ENCODE measurements at regions not wholly inside any gene's neighbourhood (a gene's known extent, or its start where the extent isn't known, plus 50 kb on each side); places are given as distances from the start of the nearest gene placed in this dataset.

DNA sequence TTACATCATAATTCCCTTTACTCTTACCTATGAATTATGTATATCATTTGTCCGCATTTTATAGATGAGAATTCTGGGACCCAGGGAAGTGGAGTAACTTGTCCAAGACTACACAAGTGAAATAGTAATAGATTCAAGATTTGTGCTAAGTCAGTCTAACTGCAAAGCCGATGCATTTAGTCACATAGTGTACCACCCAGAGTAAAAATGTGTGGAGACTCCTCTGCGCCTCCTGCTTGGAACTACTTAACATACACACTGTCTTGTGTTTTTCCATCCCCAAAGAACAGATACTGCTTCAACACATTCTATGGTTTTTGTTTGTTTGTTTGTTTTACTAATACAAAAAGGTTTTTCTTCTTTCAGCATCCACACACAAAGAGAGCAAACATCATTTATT is 729.8 kb downstream of the PRELID2 start:
- TF ChIP-seq, protein P1, sequence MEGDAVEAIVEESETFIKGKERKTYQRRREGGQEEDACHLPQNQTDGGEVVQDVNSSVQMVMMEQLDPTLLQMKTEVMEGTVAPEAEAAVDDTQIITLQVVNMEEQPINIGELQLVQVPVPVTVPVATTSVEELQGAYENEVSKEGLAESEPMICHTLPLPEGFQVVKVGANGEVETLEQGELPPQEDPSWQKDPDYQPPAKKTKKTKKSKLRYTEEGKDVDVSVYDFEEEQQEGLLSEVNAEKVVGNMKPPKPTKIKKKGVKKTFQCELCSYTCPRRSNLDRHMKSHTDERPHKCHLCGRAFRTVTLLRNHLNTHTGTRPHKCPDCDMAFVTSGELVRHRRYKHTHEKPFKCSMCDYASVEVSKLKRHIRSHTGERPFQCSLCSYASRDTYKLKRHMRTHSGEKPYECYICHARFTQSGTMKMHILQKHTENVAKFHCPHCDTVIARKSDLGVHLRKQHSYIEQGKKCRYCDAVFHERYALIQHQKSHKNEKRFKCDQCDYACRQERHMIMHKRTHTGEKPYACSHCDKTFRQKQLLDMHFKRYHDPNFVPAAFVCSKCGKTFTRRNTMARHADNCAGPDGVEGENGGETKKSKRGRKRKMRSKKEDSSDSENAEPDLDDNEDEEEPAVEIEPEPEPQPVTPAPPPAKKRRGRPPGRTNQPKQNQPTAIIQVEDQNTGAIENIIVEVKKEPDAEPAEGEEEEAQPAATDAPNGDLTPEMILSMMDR (IDR thresholded peaks at IDR 0.05; ENCODE audit: low read depth, low read length): no peak
- no peak for TF ChIP-seq EZH2phosphoT487 (IDR thresholded peaks at IDR 0.05; ENCODE audit: low read depth)
